Upper lobe of left lung (tissue), 4 donors: ENCODE measurements at regions not wholly inside any gene's neighbourhood (a gene's known extent, or its start where the extent isn't known, plus 50 kb on each side); places are given as distances from the start of the nearest gene placed in this dataset.

ENCODE experiments used
- CTCF ChIP-seq, 6 experiments: fragments of 450-650 bp in 4 of 6; fragments of 200-600 bp in 2 of 6; sonication (generic) in 2 of 6; IDR thresholded peaks; one replicate each; pipeline ENCODE4 v1.5.1; 2016 to 2019; ENCODE audit warnings: antibody characterized with exemption in 6 of 6
- POLR2A ChIP-seq, 4 donors: fragments of 450-650 bp; IDR thresholded peaks; one replicate each; pipeline ENCODE4 v1.5.1; 2016 to 2017; ENCODE audit warnings: antibody characterized with exemption in 4 of 4, mild to moderate bottlenecking in 2 of 4
- POLR2AphosphoS5 ChIP-seq, 2 donors: sonication (generic); formaldehyde crosslinking; IDR thresholded peaks; one replicate each; pipeline ENCODE4 v1.5.1; 2017; ENCODE audit warnings: antibody characterized with exemption in 2 of 2

GRCh38 chr2:164412831-164413230 lies 208.5 kb downstream of the GRB14 start:
- TF ChIP-seq POLR2AphosphoS5 (IDR thresholded peaks at IDR 0.05) (no peak), POLR2A (IDR thresholded peaks at IDR 0.05) (no peak), CTCF (IDR thresholded peaks at IDR 0.05) (no peak)
